ENCODE measurements at regions not wholly inside any gene's neighbourhood (a gene's known extent, or its start where the extent isn't known, plus 50 kb on each side); places are given as distances from the start of the nearest gene placed in this dataset.

- no peak for DNase-seq
These were observed 50.6 kb upstream of the ZMYND8 start for GRCh38 chr20:47406849-47407682.

- no peak for DNase-seq
These were observed 54.7 kb upstream of the ZMYND8 start for GRCh38 chr20:47411161-47411560.

GRCh38 chr20:47412083-47412482, 55.6 kb upstream of the ZMYND8 start:
- DNase-seq = no peak

GRCh38 chr20:47413189-47413588, 56.7 kb upstream of the ZMYND8 start:
- DNase-seq = no peak

GRCh38 chr20:47417245-47418068, 61.0 kb upstream of the ZMYND8 start:
- DNase-seq = no peak

GRCh38 chr20:47418069-47418757, 61.7 kb upstream of the ZMYND8 start:
- no peak for DNase-seq

- no peak for DNase-seq
These were observed 63.5 kb upstream of the ZMYND8 start for GRCh38 chr20:47419953-47420514.

- no peak for DNase-seq
These were observed 64.6 kb upstream of the ZMYND8 start for GRCh38 chr20:47421076-47421475.

- no peak for DNase-seq
These were observed 67.1 kb upstream of the ZMYND8 start for GRCh38 chr20:47423586-47423985.

- DNase-seq = no peak
These were observed 70.6 kb upstream of the ZMYND8 start for GRCh38 chr20:47427067-47427466.

- no peak for DNase-seq
These were observed 71.2 kb upstream of the ZMYND8 start for GRCh38 chr20:47427746-47428145.

- DNase-seq = no peak
These were observed 71.7 kb upstream of the ZMYND8 start for GRCh38 chr20:47428164-47428563.

GRCh38 chr20:47428851-47429336, 72.4 kb upstream of the ZMYND8 start:
- DNase-seq = no peak

GRCh38 chr20:47429409-47429808, 72.3 kb upstream of the NCOA3 start:
- no peak for DNase-seq

- no peak for DNase-seq
These were observed 70.7 kb upstream of the NCOA3 start for GRCh38 chr20:47430862-47431588.

- DNase-seq = no peak
These were observed 68.9 kb upstream of the NCOA3 start for GRCh38 chr20:47432834-47433210.

- peak; percentile 35 for DNase-seq
These were observed 67.4 kb upstream of the NCOA3 start for GRCh38 chr20:47434128-47434779.

- DNase-seq = no peak
These were observed 63.0 kb upstream of the NCOA3 start for GRCh38 chr20:47438464-47439381.

- DNase-seq = no peak
These were observed 60.6 kb upstream of the NCOA3 start for GRCh38 chr20:47440857-47441773.

- no peak for DNase-seq
These were observed 59.9 kb upstream of the NCOA3 start for GRCh38 chr20:47441774-47442150.
